Stomach (tissue), 8 donors: ENCODE measurements at regions not wholly inside any gene's neighbourhood (a gene's known extent, or its start where the extent isn't known, plus 50 kb on each side); places are given as distances from the start of the nearest gene placed in this dataset.
A peak's percentile ranks its signal among the peaks of the same experiment; 100 is the strongest.
"Not testable (repeated sequence)": the region's sequence is repeated elsewhere in the genome, so short reads cannot be mapped to it uniquely, and the experiment has no call there.

Experiments used
- DNase-seq, 2 donors: peaks; one replicate each; pipeline versions ENCODE4 v3.0.0 to v3.0.0-alpha.2; 2013 to 2019
- H3K27ac ChIP-seq, 5 donors: fragments of 200-600 bp in 4 of 5; sonication (generic) in 4 of 5; one replicate each; pipeline ENCODE4 v1.5.1; 2013 to 2019; ENCODE audit warnings: mild to moderate bottlenecking in 1 of 5, moderate library complexity in 1 of 5
- H3K27me3 ChIP-seq, 3 donors: fragments of 200-600 bp; sonication (generic); one replicate each; pipeline ENCODE4 v1.5.1; 2017 to 2019; ENCODE audit warnings: mixed run types in 1 of 3
- H3K36me3 ChIP-seq, 4 donors: fragments of 200-600 bp; sonication (generic); 1 replicate in 3 of 4; 2 replicates in 1 of 4; pipeline ENCODE4 v1.5.1; 2016 to 2019
- H3K4me1 ChIP-seq, 4 donors: fragments of 200-600 bp; sonication (generic); one replicate each; pipeline ENCODE4 v1.5.1; 2016 to 2019
- H3K4me3 ChIP-seq, 4 donors: fragments of 200-600 bp; sonication (generic) in 3 of 4; one replicate each; pipeline ENCODE4 v1.5.1; 2016 to 2019; ENCODE audit warnings: mild to moderate bottlenecking in 1 of 4
- H3K9me3 ChIP-seq, 4 donors: fragments of 200-600 bp; sonication (generic); one replicate each; pipeline ENCODE4 v1.5.1; 2016 to 2019
- CTCF ChIP-seq, 7 experiments: fragments of 450-650 bp in 4 of 7; fragments of 200-600 bp in 3 of 7; sonication (generic) in 3 of 7; IDR thresholded peaks; one replicate each; pipeline ENCODE4 v1.5.1; 2016 to 2019; ENCODE audit warnings: antibody characterized with exemption in 7 of 7, control low read depth in 2 of 7, mild to moderate bottlenecking in 1 of 7
- EP300 ChIP-seq: sonication (generic); formaldehyde crosslinking; IDR thresholded peaks from one replicate; pipeline ENCODE4 v1.6.1; 2017; ENCODE audit warnings: antibody characterized with exemption
- POLR2A ChIP-seq, 4 donors: fragments of 450-650 bp; IDR thresholded peaks; one replicate each; pipeline ENCODE4 v1.6.1; 2016; ENCODE audit warnings: antibody characterized with exemption in 4 of 4, control low read depth in 2 of 4, mild to moderate bottlenecking in 1 of 4, moderate library complexity in 1 of 4
- POLR2AphosphoS5 ChIP-seq, 3 donors: sonication (generic); formaldehyde crosslinking; IDR thresholded peaks; one replicate each; pipeline ENCODE4 v1.6.1; 2016; ENCODE audit warnings: antibody characterized with exemption in 3 of 3
- WGBS, 5 donors: extraction: QIAGEN DNeasy Blood & Tissue Kit in 3 of 5; methylation state at CpG; one replicate each; pipeline versions ENCODE4 v1.1.5 to v1.1.7; 2013 to 2018; 5-methylcytosine and 5-hydroxymethylcytosine counted together
- intact Hi-C: fragments of 100-400 bp; cut with DNase I; formaldehyde crosslinking; loops from one replicate; pipeline ENCODE4 v1.15.1; 2023; ENCODE audit warnings: low total_unique reads
- donor health status: healthy with polysubstance abuse.
- donor health status: Bipolar disorder and iron deficiency.
- donor health status: healthy.

- H3K27me3 ChIP-seq: no peaks in the 10 kb centered on the region
- H3K36me3 ChIP-seq: no peaks in the 10 kb centered on the region
- DNase-seq: no peak
- H3K27ac ChIP-seq: no peak overlapping the region
- no peak overlapping the region for H3K4me3 ChIP-seq
- intact Hi-C loops: no loop called here
- peaks cover 0 to 3% (median 0%) of the 10 kb centered on the region in 4 donors for H3K9me3 ChIP-seq
- 75 to 95% (median 87%) methylated on average over 4 of the region's 4 CpGs for WGBS, 5 donors
- H3K4me1 ChIP-seq: no peaks in the 10 kb centered on the region
- TF ChIP-seq POLR2AphosphoS5 (IDR thresholded peaks at IDR 0.05) (no peak), CTCF (IDR thresholded peaks at IDR 0.05) (no peak), POLR2A (IDR thresholded peaks at IDR 0.05) (no peak), EP300 (no peak)
These were observed 264.3 kb upstream of the ADCY2 start for GRCh38 chr5:7131680-7132079.

GRCh38 chr5:7146886-7147285 is 249.1 kb upstream of the ADCY2 start:
- H3K27ac ChIP-seq: peak overlapping the region in 2 of 5 donors; percentile 28 to 31
- H3K27me3 ChIP-seq: no peaks in the 10 kb centered on the region
- DNase-seq: peak; percentile 50 to 90
- WGBS, 5 donors: 23 to 61% (median 33%) methylated on average over 1 of the region's 1 CpG
- no peaks in the 10 kb centered on the region for H3K36me3 ChIP-seq
- no peaks in the 10 kb centered on the region for H3K4me1 ChIP-seq
- peaks cover 0 to 2% (median 0%) of the 10 kb centered on the region in 4 donors for H3K9me3 ChIP-seq
- no peak overlapping the region for H3K4me3 ChIP-seq
- no peak for TF ChIP-seq CTCF (IDR thresholded peaks at IDR 0.05)
- TF ChIP-seq EP300: no peak
- no peak for TF ChIP-seq POLR2A (IDR thresholded peaks at IDR 0.05)
- TF ChIP-seq POLR2AphosphoS5 (IDR thresholded peaks at IDR 0.05): no peak
- intact Hi-C loops: no loop called here

- no peaks in the 10 kb centered on the region for H3K36me3 ChIP-seq
- intact Hi-C loops: no loop called here
- no peaks in the 10 kb centered on the region for H3K27me3 ChIP-seq
- H3K27ac ChIP-seq: no peak overlapping the region
- TF ChIP-seq EP300 (no peak), POLR2A (IDR thresholded peaks at IDR 0.05) (no peak), POLR2AphosphoS5 (IDR thresholded peaks at IDR 0.05) (no peak), CTCF (IDR thresholded peaks at IDR 0.05) (no peak)
- H3K4me3 ChIP-seq: no peak overlapping the region
- H3K4me1 ChIP-seq: no peaks in the 10 kb centered on the region
- H3K9me3 ChIP-seq: peaks cover 0 to 43% (median 17%) of the 10 kb centered on the region in 4 donors
- DNase-seq: no peak
These were observed 238.9 kb upstream of the ADCY2 start for GRCh38 chr5:7157083-7157482.

- Histone ChIP-seq H3K27ac (no peak overlapping the region), H3K4me3 (no peak overlapping the region), H3K4me1 (no peaks in the 10 kb centered on the region), H3K9me3 (no peaks in the 10 kb centered on the region), H3K36me3 (no peaks in the 10 kb centered on the region), H3K27me3 (no peaks in the 10 kb centered on the region)
- TF ChIP-seq POLR2A (IDR thresholded peaks at IDR 0.05) (no peak), POLR2AphosphoS5 (IDR thresholded peaks at IDR 0.05) (no peak), EP300 (no peak)
- WGBS, 5 donors: 78 to 95% (median 93%) methylated on average over 4 of the region's 4 CpGs
- no peak for DNase-seq
- intact Hi-C loops: no loop called here
These were observed 226.6 kb upstream of the ADCY2 start for GRCh38 chr5:7169240-7169878.

GRCh38 chr5:7170785-7171184 is 225.2 kb upstream of the ADCY2 start:
- H3K27me3 ChIP-seq, H3K4me3 ChIP-seq, DNase-seq, H3K36me3 ChIP-seq, intact Hi-C loops, H3K4me1 ChIP-seq, H3K27ac ChIP-seq, H3K9me3 ChIP-seq: not testable (repeated sequence)
- 56 to 64% (median 59%) methylated on average over 16 of the region's 16 CpGs for WGBS, 5 donors
